EH (cell line): ENCODE measurements at regions not wholly inside any gene's neighbourhood (a gene's known extent, or its start where the extent isn't known, plus 50 kb on each side); places are given as distances from the start of the nearest gene placed in this dataset.
A peak's percentile ranks its signal among the peaks of the same experiment; 100 is the strongest.

Experiments
- DNase-seq: peaks from one replicate; pipeline ENCODE4 v3.0.0-alpha.2; 2015; ENCODE audit warnings: low read depth

- no peak for DNase-seq
Observed at GRCh38 chr12:53803194-53803593, 51.4 kb upstream of the CISTR start.

GRCh38 chr12:53803703-53804102 is 51.9 kb upstream of the CISTR start:
- no peak for DNase-seq

- no peak for DNase-seq
Observed at GRCh38 chr12:53804429-53804828, 52.6 kb upstream of the CISTR start.

- peak; percentile 15 for DNase-seq
Observed at GRCh38 chr12:53805067-53805466, 53.3 kb upstream of the CISTR start.

- no peak for DNase-seq
Observed at GRCh38 chr12:53805791-53806190, 54.0 kb upstream of the CISTR start.

- peak; percentile 36 for DNase-seq
Observed at GRCh38 chr12:53806721-53807120, 54.9 kb upstream of the CISTR start.

GRCh38 chr12:53807322-53807860 is 55.6 kb upstream of the CISTR start:
- no peak for DNase-seq

GRCh38 chr12:53808023-53808705 is 56.4 kb upstream of the CISTR start:
- DNase-seq = no peak

GRCh38 chr12:53809005-53809404 is 57.2 kb upstream of the CISTR start:
- DNase-seq = no peak

GRCh38 chr12:53810950-53811349 is 59.2 kb upstream of the CISTR start:
- DNase-seq = no peak

GRCh38 chr12:53811606-53812005 is 59.8 kb upstream of the CISTR start:
- no peak for DNase-seq

GRCh38 chr12:53816360-53817020 is 64.7 kb upstream of the CISTR start:
- DNase-seq = no peak

GRCh38 chr12:53817021-53817389 is 65.2 kb upstream of the CISTR start:
- no peak for DNase-seq

GRCh38 chr12:53820514-53821306 is 68.9 kb upstream of the CISTR start:
- DNase-seq = peak; percentile 77

GRCh38 chr12:53824001-53824712 is 72.4 kb upstream of the CISTR start:
- DNase-seq = no peak

GRCh38 chr12:53825246-53826081 is 73.7 kb upstream of the CISTR start:
- DNase-seq = no peak

- DNase-seq = no peak
Observed at GRCh38 chr12:53827306-53827705, 75.5 kb upstream of the CISTR start.

- DNase-seq = no peak
Observed at GRCh38 chr12:53828598-53828997, 76.8 kb upstream of the CISTR start.

GRCh38 chr12:53829130-53829819 is 77.5 kb upstream of the CISTR start:
- no peak for DNase-seq

- DNase-seq = no peak
Observed at GRCh38 chr12:53830631-53831030, 78.9 kb upstream of the CISTR start.
